Fibroblast of lung (primary cell): ENCODE measurements at regions not wholly inside any gene's neighbourhood (a gene's known extent, or its start where the extent isn't known, plus 50 kb on each side); places are given as distances from the start of the nearest gene placed in this dataset.

Experiments
- DNase-seq, 2 donors: peaks; one replicate each; pipeline versions ENCODE4 v3.0.0 to v3.0.0-alpha.2; 2010; ENCODE audit warnings: low read depth in 2 of 2
- H2AFZ ChIP-seq: 2 replicates; pipeline ENCODE4 v1.5.1; 2012; ENCODE audit warnings: low read length, control low read depth, inconsistent platforms
- H3K27ac ChIP-seq: 2 replicates; pipeline ENCODE4 v1.5.1; 2011; ENCODE audit warnings: low read length, control low read depth; ENCODE audit not compliant: insufficient read depth
- H3K27me3 ChIP-seq: 2 replicates; pipeline ENCODE4 v1.5.1; 2011; ENCODE audit warnings: mild to moderate bottlenecking, low read length; ENCODE audit not compliant: control insufficient read depth, insufficient read depth
- H3K36me3 ChIP-seq: 2 replicates; pipeline ENCODE4 v1.5.1; 2011; ENCODE audit warnings: low read length; ENCODE audit not compliant: control insufficient read depth, insufficient read depth
- H3K4me1 ChIP-seq: 2 replicates; pipeline ENCODE4 v1.5.1; 2011; ENCODE audit warnings: low read length; ENCODE audit not compliant: control insufficient read depth, insufficient read depth; ENCODE audit errors: extremely low read depth
- H3K4me2 ChIP-seq: 2 replicates; pipeline ENCODE4 v1.5.1; 2011; ENCODE audit warnings: low read length, control low read depth; ENCODE audit not compliant: insufficient read depth; ENCODE audit errors: extremely low read depth
- H3K4me3 ChIP-seq, 4 experiments: fragments of 200-600 bp in 1 of 4; sonication (generic) in 1 of 4; replicated peaks in 1 of 4; 2 replicates each; pipeline ENCODE4 v1.5.1; 2011 to 2016; ENCODE audit warnings: low read length in 4 of 4, low read depth in 3 of 4, mild to moderate bottlenecking in 3 of 4, control low read depth in 2 of 4, inconsistent platforms in 1 of 4, mixed read lengths in 1 of 4; ENCODE audit not compliant: insufficient read depth in 1 of 4; ENCODE audit errors: control extremely low read depth in 1 of 4
- H3K79me2 ChIP-seq: 2 replicates; pipeline ENCODE4 v1.5.1; 2012; ENCODE audit warnings: mild to moderate bottlenecking, low read length, inconsistent platforms; ENCODE audit not compliant: control insufficient read depth, insufficient read depth
- H3K9ac ChIP-seq: 2 replicates; pipeline ENCODE4 v1.5.1; 2011; ENCODE audit warnings: mild to moderate bottlenecking, low read length, control low read depth; ENCODE audit not compliant: insufficient read depth
- H3K9me3 ChIP-seq: 2 replicates; pipeline ENCODE4 v1.5.1; 2012; ENCODE audit warnings: low read depth, low read length; ENCODE audit not compliant: control insufficient read depth, insufficient read depth
- H4K20me1 ChIP-seq: 2 replicates; pipeline ENCODE4 v1.5.1; 2011; ENCODE audit warnings: low read length; ENCODE audit not compliant: control insufficient read depth, insufficient read depth; ENCODE audit errors: extremely low read depth
- CTCF ChIP-seq, 2 donors: IDR thresholded peaks in 1 of 2; conservative IDR thresholded peaks in 1 of 2; 1 replicate in 1 of 2; 2 replicates in 1 of 2; pipeline ENCODE4 v1.5.1; 2011 to 2012; ENCODE audit warnings: low read length in 2 of 2, control low read depth in 1 of 2, inconsistent platforms in 1 of 2, low read depth in 1 of 2, mild to moderate bottlenecking in 1 of 2
- EZH2 ChIP-seq: IDR thresholded peaks from 2 replicates; pipeline ENCODE4 v1.5.1; 2012; ENCODE audit warnings: low read length, control low read depth, mild to moderate bottlenecking; ENCODE audit errors: missing control alignments

GRCh38 chr1:4118746-4119515 lies 218.9 kb upstream of the C1orf174 start:
- DNase-seq: no peak
- no peaks in the 10 kb centered on the region for H3K36me3 ChIP-seq
- H4K20me1 ChIP-seq: no peaks in the 10 kb centered on the region
- no peak overlapping the region for H3K4me3 ChIP-seq
- no peak overlapping the region for H3K9ac ChIP-seq
- no peaks in the 10 kb centered on the region for H3K9me3 ChIP-seq
- TF ChIP-seq EZH2 (no peak), CTCF (conservative IDR thresholded peaks at IDR 0.05 in 1 of 2, IDR thresholded peaks at IDR 0.05 in 1 of 2; ENCODE audit: low read depth in 1 of 2, low read length in 2 of 2) (no peak)
- no peak overlapping the region for H2AFZ ChIP-seq
- H3K79me2 ChIP-seq: no peaks in the 10 kb centered on the region
- H3K4me2 ChIP-seq: no peak overlapping the region
- H3K4me1 ChIP-seq: no peaks in the 10 kb centered on the region
- H3K27me3 ChIP-seq: no peaks in the 10 kb centered on the region
- no peak overlapping the region for H3K27ac ChIP-seq

- TF ChIP-seq EZH2: no peak
- no peak for TF ChIP-seq CTCF (conservative IDR thresholded peaks at IDR 0.05 in 1 of 2, IDR thresholded peaks at IDR 0.05 in 1 of 2; ENCODE audit: low read depth in 1 of 2, low read length in 2 of 2)
- no peak for DNase-seq
Observed at GRCh38 chr1:4119516-4120220, 219.6 kb upstream of the C1orf174 start.

GRCh38 chr1:4120557-4121292 lies 220.7 kb upstream of the C1orf174 start:
- Histone ChIP-seq H3K9ac (no peak overlapping the region), H3K9me3 (no peaks in the 10 kb centered on the region), H3K4me3 (no peak overlapping the region), H3K36me3 (no peaks in the 10 kb centered on the region), H3K4me1 (no peaks in the 10 kb centered on the region), H3K27me3 (no peaks in the 10 kb centered on the region), H2AFZ (no peak overlapping the region), H4K20me1 (no peaks in the 10 kb centered on the region), H3K79me2 (no peaks in the 10 kb centered on the region), H3K4me2 (no peak overlapping the region), H3K27ac (no peak overlapping the region)
- TF ChIP-seq CTCF (conservative IDR thresholded peaks at IDR 0.05 in 1 of 2, IDR thresholded peaks at IDR 0.05 in 1 of 2; ENCODE audit: low read depth in 1 of 2, low read length in 2 of 2): no peak
- TF ChIP-seq EZH2: no peak
- no peak for DNase-seq

More at GRCh38 chr1:4119516-4120220, 219.6 kb upstream of the C1orf174 start:
- Histone ChIP-seq H3K4me2 (no peak overlapping the region), H2AFZ (no peak overlapping the region), H3K4me1 (no peaks in the 10 kb centered on the region), H3K27ac (no peak overlapping the region), H3K9ac (no peak overlapping the region), H3K79me2 (no peaks in the 10 kb centered on the region), H4K20me1 (no peaks in the 10 kb centered on the region), H3K9me3 (no peaks in the 10 kb centered on the region), H3K27me3 (no peaks in the 10 kb centered on the region), H3K4me3 (no peak overlapping the region), H3K36me3 (no peaks in the 10 kb centered on the region)
